Stimulated activated CD4-positive, alpha-beta T cell treated with anti-CD3 and anti-CD28 coated beads, TNF-alpha, amount 100 ng/mL, for 48 hours (primary cell): ENCODE measurements at regions not wholly inside any gene's neighbourhood (a gene's known extent, or its start where the extent isn't known, plus 50 kb on each side); places are given as distances from the start of the nearest gene placed in this dataset.
"Not testable (repeated sequence)": the region's sequence is repeated elsewhere in the genome, so short reads cannot be mapped to it uniquely, and the experiment has no call there.

Experiments
- DNase-seq, 3 donors: peaks; one replicate each; pipeline ENCODE4 v3.0.0-alpha.2; 2020; ENCODE audit warnings: low read depth in 3 of 3

DNA sequence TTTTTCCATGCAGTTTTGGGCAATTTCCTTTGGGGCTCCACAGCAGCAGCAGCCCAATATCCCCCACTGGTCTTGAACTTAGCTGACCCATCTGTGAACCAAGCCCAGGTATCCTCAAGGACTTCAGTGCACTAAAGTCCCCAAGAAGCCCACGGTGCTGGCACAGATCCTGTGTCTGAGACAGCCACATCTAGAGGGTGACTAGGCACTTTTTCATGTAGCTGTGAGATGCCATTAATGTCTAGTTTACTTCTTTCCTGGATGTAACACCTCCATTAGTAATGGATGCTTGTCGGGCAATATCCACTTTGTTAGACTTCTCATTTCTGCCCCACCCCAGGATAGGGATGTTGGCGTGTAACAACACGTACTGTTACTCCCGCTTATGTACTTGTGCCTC is 117.9 kb downstream of the GPCPD1 start:
- no peak for DNase-seq

GRCh38 chr20:5491455-5491854 is 119.4 kb downstream of the GPCPD1 start:
- DNase-seq, result no peak

- DNase-seq, result no peak
Measured at GRCh38 chr20:5489601-5490000, 121.2 kb downstream of the GPCPD1 start.

GRCh38 chr20:5488823-5489222 is 122.0 kb downstream of the GPCPD1 start:
- DNase-seq, result no peak

DNA sequence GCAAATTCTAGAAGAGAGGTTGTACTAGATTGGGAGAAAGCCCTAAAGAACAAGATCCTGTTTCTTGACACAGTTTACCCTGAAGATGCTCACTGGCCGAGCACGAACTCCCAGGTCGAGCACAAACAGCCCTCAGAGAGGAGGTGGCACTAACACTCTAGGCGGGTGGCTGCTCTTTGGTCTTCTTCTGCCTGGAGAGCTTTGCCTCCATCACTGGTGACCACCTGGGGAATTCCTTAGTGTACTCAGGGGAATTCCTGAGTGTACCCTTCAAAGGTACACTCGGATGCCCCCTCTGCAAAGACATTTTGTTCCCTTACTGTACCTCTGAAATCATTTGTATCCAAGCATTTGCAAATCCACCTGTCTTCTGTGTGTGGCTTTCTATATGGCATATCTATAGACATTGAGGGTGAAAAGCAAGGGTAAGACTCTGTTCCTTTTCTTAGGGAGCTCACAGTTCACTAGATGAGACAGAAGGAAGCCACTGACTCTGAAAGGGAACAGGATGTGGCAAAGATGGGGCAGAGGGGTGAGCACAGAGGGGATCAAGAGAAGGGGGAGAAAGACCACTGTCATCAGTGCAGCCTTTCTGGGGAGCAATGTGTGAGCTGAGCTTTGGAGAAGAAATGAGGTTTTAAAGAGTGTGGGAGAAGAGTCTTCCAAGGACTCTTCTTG is 124.3 kb downstream of the GPCPD1 start:
- DNase-seq, result no peak

- no peak for DNase-seq
Measured at GRCh38 chr20:5484926-5485325, 125.9 kb downstream of the GPCPD1 start.

GRCh38 chr20:5484346-5484745 is 126.5 kb downstream of the GPCPD1 start:
- no peak for DNase-seq

DNA sequence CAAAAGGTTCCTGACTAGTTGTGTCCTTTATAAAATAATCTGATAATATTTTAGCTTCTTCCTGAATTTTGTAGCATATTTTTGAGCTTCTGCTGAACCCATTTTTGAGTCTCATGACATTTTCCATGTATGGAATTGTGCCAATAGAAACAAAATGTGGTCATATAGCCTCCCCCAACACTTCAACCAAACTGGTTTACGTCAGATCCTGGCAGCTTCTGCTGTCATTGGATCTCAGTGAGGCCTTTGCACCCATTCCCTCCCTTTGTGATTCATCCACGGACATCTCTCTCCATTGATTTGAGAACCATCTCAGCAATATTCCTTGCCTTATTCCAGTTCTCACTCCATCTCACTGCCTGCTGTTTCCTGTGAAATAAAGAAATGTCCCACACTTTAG is 128.0 kb downstream of the GPCPD1 start:
- DNase-seq, result no peak

- no peak for DNase-seq
Measured at GRCh38 chr20:5481872-5482271, 128.9 kb downstream of the GPCPD1 start.

GRCh38 chr20:5480824-5481600 is 129.8 kb downstream of the GPCPD1 start:
- no peak for DNase-seq

GRCh38 chr20:5474646-5475550 is 135.9 kb downstream of the GPCPD1 start:
- DNase-seq, result no peak

- DNase-seq, result not testable (repeated sequence)
Measured at GRCh38 chr20:5471866-5472265, 138.9 kb downstream of the GPCPD1 start.

DNA sequence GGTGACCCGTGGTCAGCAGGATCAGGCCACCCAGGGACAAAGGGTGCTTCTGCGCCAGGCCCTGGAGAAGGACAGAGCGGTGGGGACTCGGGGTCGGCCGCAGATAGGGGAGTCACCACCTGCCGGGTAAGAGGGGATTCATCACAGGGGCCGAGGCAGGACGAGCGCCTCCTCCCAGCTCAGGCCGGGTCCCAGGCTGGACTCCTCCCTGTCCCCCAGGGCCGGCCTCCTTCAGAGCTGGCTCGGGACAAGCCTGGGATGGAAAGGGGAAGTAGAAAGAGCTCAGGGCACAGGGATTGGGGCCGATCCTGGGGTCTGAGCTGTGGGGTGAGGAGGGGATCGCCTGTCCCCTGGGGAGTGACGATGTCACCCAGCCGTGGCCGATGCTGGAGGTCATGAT is 139.4 kb downstream of the GPCPD1 start:
- no peak for DNase-seq

DNA sequence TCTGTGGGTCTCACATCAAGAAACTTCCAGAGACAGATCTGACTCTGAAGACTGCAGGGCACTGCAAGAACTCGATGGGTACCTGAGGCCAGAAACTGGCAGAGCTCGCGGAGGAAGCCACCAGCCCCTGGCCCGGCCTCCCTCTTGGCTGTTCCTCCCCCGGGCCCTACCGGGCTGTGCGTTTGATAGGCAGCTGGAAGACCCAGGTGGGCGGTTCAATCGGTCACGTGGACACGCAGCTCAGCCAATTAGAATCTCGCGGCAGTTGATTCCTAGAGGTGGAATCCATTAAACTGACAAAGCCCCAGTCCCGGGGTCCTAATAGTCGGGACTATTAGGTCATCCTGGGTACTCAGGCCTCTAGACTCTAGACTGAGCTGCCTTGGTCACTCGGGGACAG is 139.9 kb downstream of the GPCPD1 start:
- no peak for DNase-seq

DNA sequence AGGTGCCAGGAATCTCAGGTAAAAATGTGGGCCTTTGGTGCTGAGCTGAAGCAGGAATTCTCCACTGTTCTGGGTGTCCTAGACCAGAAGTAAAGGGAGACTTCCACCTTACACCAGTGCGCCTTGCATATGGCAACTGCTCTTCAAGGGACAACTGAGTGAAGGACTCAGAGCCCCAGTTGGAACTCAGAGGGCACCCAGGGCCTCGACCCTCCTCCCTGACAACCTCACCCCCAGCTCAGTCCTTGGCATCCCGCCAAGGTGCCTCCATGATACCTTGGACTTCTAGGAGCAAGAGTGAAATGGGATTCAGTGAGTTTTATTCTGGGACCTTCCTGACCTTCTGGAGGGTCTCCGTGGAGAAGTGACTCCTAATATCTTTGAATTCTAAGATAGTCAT is 140.3 kb downstream of the GPCPD1 start:
- no peak for DNase-seq

GRCh38 chr20:5469111-5469510 is 141.7 kb downstream of the GPCPD1 start:
- DNase-seq, result no peak

DNA sequence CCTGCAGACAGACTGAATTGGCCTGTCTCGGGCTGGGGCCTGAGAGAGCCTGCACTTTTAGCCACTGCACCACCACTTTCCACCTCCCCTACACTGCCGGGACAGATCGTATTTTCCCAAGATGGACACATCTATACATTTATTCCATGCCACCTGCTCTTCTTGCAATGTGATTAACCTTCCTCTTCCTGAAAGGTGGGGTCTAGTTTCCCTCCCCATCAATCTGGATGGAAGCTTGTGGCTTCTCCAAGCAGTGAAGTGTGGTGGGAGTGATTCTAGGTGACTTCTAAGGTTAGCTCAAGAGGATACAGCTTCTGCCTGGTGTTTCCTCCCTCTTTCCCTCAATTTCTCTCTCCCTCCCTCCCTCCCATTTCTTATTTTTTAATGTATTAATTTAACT is 143.7 kb downstream of the GPCPD1 start:
- no peak for DNase-seq

- no peak for DNase-seq
Measured at GRCh38 chr20:5465604-5465927, 145.2 kb downstream of the GPCPD1 start.

DNA sequence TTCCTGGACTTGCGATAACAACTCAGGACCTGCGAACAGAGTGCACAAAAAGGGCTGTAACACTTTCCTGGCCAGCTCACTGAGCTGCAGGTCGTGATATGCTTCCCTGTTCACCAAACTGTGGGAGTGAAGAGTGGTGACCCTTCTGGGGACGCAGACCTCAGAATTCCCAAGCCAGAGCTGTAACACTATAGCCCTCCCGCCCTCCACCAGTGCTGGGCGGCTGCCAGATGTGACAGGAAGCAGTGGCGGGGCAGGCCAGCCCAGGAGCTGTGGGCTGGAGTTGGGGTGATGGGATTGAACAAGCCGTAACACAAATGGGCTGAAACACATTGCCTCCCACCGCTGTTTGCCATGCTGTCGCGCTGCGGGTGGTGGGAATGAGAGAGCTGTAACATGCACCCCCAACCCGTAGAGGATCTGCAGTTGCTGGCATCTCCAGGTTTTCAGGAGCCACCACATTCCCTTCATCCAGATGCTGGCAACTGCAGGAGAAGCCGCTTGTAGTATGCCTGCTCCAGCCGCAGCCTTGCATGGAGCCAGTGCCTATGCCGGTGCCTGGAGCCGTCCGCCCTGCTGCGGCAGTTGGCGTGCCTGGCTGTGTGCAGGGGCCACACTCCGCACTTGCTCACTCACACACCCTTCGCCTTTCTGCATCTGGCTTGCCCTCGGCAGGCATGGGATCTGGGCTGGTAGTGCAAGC is 145.8 kb downstream of the GPCPD1 start:
- no peak for DNase-seq

DNA sequence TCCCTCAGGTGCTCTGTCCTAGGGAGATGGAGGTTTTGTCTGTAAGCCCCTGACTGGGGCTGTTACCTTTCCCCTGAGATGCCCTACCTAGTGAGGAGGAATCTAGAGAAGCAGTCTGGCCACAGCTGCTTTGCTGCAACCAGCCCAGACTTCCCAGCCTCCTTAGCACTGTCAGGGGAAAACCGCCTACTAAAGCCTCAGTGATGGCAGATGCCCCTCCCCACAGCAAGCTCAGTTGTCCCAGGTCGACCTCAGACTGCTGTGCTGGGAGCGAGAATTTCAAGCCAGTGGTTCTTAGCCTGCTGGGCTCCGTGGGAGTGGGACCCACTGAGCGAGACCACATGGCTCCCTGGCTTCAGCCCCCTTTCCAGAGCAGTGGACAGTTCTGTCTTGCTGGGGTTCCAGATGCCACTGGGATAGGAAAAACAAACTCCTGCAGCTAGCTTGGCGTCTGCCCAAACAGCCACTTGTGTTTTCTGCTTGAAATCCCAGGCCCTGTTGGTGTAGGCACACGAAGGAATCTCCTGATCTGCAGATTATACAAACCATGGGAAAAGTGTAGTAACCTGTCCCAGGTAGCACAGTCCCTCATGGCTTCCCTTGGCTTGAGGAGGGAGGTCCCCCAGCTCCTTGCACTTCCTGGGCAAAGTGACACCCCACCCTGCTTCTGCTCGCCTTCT is 146.4 kb upstream of the PROKR2 start:
- no peak for DNase-seq

- DNase-seq, result not testable (repeated sequence)
Measured at GRCh38 chr20:5453745-5454144, 137.0 kb upstream of the PROKR2 start.
